ENCODE measurements at regions not wholly inside any gene's neighbourhood (a gene's known extent, or its start where the extent isn't known, plus 50 kb on each side); places are given as distances from the start of the nearest gene placed in this dataset.

GRCh38 chr1:80367058-80367457, 1360.5 kb upstream of the ADGRL4 start:
- TF ChIP-seq POLR2A (IDR thresholded peaks at IDR 0.05) (no peak), CTCF (IDR thresholded peaks at IDR 0.05) (no peak)
- WGBS, 2 donors, result 75 to 78% methylated on average over 3 of the region's 3 CpGs
- intact Hi-C loops (cut with DNase I), result no loop called here

GRCh38 chr1:80365359-80366021, 1359.0 kb upstream of the ADGRL4 start:
- intact Hi-C loops (cut with DNase I), result no loop called here
- no peaks in the 10 kb centered on the region for H3K27me3 ChIP-seq
- H3K9me3 ChIP-seq, result no peaks in the 10 kb centered on the region
- no peaks in the 10 kb centered on the region for H3K36me3 ChIP-seq
- no peak for DNase-seq
- TF ChIP-seq POLR2A (IDR thresholded peaks at IDR 0.05), result no peak
- TF ChIP-seq CTCF (IDR thresholded peaks at IDR 0.05), result no peak
- no peak overlapping the region for H3K27ac ChIP-seq
- 56 to 69% methylated on average over 5 of the region's 5 CpGs for WGBS, 2 donors
- no peak overlapping the region for H3K4me3 ChIP-seq
- H3K4me1 ChIP-seq, result no peaks in the 10 kb centered on the region

More at GRCh38 chr1:80367058-80367457, 1360.5 kb upstream of the ADGRL4 start:
- Histone ChIP-seq H3K36me3 (no peaks in the 10 kb centered on the region), H3K27ac (no peak overlapping the region), H3K27me3 (no peaks in the 10 kb centered on the region), H3K4me3 (no peak overlapping the region), H3K4me1 (no peaks in the 10 kb centered on the region), H3K9me3 (no peaks in the 10 kb centered on the region)
- no peak for DNase-seq

GRCh38 chr1:80363689-80364475, 1357.4 kb upstream of the ADGRL4 start:
- Histone ChIP-seq H3K27me3 (no peaks in the 10 kb centered on the region), H3K4me3 (no peak overlapping the region), H3K27ac (no peak overlapping the region), H3K36me3 (no peaks in the 10 kb centered on the region), H3K4me1 (no peaks in the 10 kb centered on the region), H3K9me3 (no peaks in the 10 kb centered on the region)
- intact Hi-C loops (cut with DNase I), result no loop called here
- TF ChIP-seq CTCF (IDR thresholded peaks at IDR 0.05) (no peak), POLR2A (IDR thresholded peaks at IDR 0.05) (no peak)
- DNase-seq, result no peak
- WGBS, 2 donors, result 94 to 96% methylated on average over 5 of the region's 5 CpGs

- Histone ChIP-seq H3K9me3 (no peaks in the 10 kb centered on the region), H3K27ac (no peak overlapping the region), H3K4me1 (no peaks in the 10 kb centered on the region), H3K4me3 (no peak overlapping the region), H3K27me3 (no peaks in the 10 kb centered on the region), H3K36me3 (no peaks in the 10 kb centered on the region)
- intact Hi-C loops (cut with DNase I), result no loop called here
- no peak for DNase-seq
- TF ChIP-seq POLR2A (IDR thresholded peaks at IDR 0.05) (no peak), CTCF (IDR thresholded peaks at IDR 0.05) (no peak)
- 56 to 86% methylated on average over 2 of the region's 2 CpGs for WGBS, 2 donors
Observed at GRCh38 chr1:80359666-80360065, 1353.1 kb upstream of the ADGRL4 start.

GRCh38 chr1:80349218-80349617, 1342.7 kb upstream of the ADGRL4 start:
- intact Hi-C loops (cut with DNase I), result no loop called here
- H3K9me3 ChIP-seq, result no peaks in the 10 kb centered on the region
- H3K36me3 ChIP-seq, result no peaks in the 10 kb centered on the region
- DNase-seq, result no peak
- H3K4me3 ChIP-seq, result no peak overlapping the region
- no peaks in the 10 kb centered on the region for H3K4me1 ChIP-seq
- TF ChIP-seq CTCF (IDR thresholded peaks at IDR 0.05) (no peak), POLR2A (IDR thresholded peaks at IDR 0.05) (no peak)
- WGBS, 2 donors, result 91 to 94% methylated on average over 9 of the region's 9 CpGs
- H3K27ac ChIP-seq, result no peak overlapping the region
- no peaks in the 10 kb centered on the region for H3K27me3 ChIP-seq
